Liver (tissue), 3 donors: ENCODE measurements at regions not wholly inside any gene's neighbourhood (a gene's known extent, or its start where the extent isn't known, plus 50 kb on each side); places are given as distances from the start of the nearest gene placed in this dataset.

Experiments used
- ATF3 ChIP-seq: IDR thresholded peaks from 2 replicates; pipeline ENCODE4 v1.6.1; 2016; ENCODE audit warnings: antibody characterized with exemption
- CTCF ChIP-seq: fragments of 150-350 bp; IDR thresholded peaks from 2 replicates; pipeline ENCODE4 v1.5.1; 2017; ENCODE audit warnings: improper control_type of control experiment, low read depth, low read length; ENCODE audit not compliant: missing input control
- MAX ChIP-seq: IDR thresholded peaks from 2 replicates; pipeline ENCODE4 v1.6.1; 2016; ENCODE audit warnings: antibody characterized with exemption
- NR2F2 ChIP-seq: IDR thresholded peaks from 2 replicates; pipeline ENCODE4 v1.6.1; 2016; ENCODE audit warnings: antibody characterized with exemption
- RAD21 ChIP-seq, 2 donors: IDR thresholded peaks; 2 replicates each; pipeline ENCODE4 v1.6.1; 2016; ENCODE audit warnings: antibody characterized with exemption in 2 of 2, mild to moderate bottlenecking in 2 of 2
- REST ChIP-seq: IDR thresholded peaks from 2 replicates; pipeline ENCODE4 v1.6.1; 2016; ENCODE audit warnings: antibody characterized with exemption, mild to moderate bottlenecking
- donor health status: healthy.
- donor health status: healthy.

GRCh38 chr6:139702706-139703105 is 328.3 kb upstream of the CITED2 start:
- TF ChIP-seq ATF3 (no peak), CTCF (no peak), RAD21 (IDR thresholded peaks at IDR 0.05) (no peak), REST (no peak), MAX (no peak), NR2F2 (no peak)
